Sigmoid colon (tissue), 4 donors: ENCODE measurements at regions not wholly inside any gene's neighbourhood (a gene's known extent, or its start where the extent isn't known, plus 50 kb on each side); places are given as distances from the start of the nearest gene placed in this dataset.

ENCODE experiments used
- CTCF ChIP-seq, 4 experiments: fragments of 450-650 bp in 3 of 4; fragments of 200-600 bp in 1 of 4; IDR thresholded peaks; one replicate each; pipeline ENCODE4 v1.5.1; 2016 to 2019; ENCODE audit warnings: antibody characterized with exemption in 4 of 4, mild to moderate bottlenecking in 3 of 4, moderate library complexity in 2 of 4
- EP300 ChIP-seq, 4 donors: sonication (generic); formaldehyde crosslinking; IDR thresholded peaks; one replicate each; pipeline ENCODE4 v1.6.1; 2017; ENCODE audit warnings: antibody characterized with exemption in 4 of 4
- POLR2A ChIP-seq, 2 donors: fragments of 450-650 bp; IDR thresholded peaks; one replicate each; pipeline ENCODE4 v1.6.1; 2016; ENCODE audit warnings: antibody characterized with exemption in 2 of 2, mild to moderate bottlenecking in 2 of 2, moderate library complexity in 2 of 2
- POLR2AphosphoS5 ChIP-seq, 4 donors: sonication (generic); formaldehyde crosslinking; IDR thresholded peaks; one replicate each; pipeline ENCODE4 v1.6.1; 2017; ENCODE audit warnings: antibody characterized with exemption in 4 of 4

- no peak for TF ChIP-seq CTCF (IDR thresholded peaks at IDR 0.05)
- no peak for TF ChIP-seq POLR2A (IDR thresholded peaks at IDR 0.05)
- no peak for TF ChIP-seq EP300 (IDR thresholded peaks at IDR 0.05)
- peak in 2 of 4 donors; percentile 4 to 48 for TF ChIP-seq POLR2AphosphoS5 (IDR thresholded peaks at IDR 0.05)
These were observed 84.3 kb downstream of the MCFD2 start for GRCh38 chr2:46831051-46831868.
